Esophagus muscularis mucosa (tissue), 4 donors: ENCODE measurements at regions not wholly inside any gene's neighbourhood (a gene's known extent, or its start where the extent isn't known, plus 50 kb on each side); places are given as distances from the start of the nearest gene placed in this dataset.
A peak's percentile ranks its signal among the peaks of the same experiment; 100 is the strongest.

ENCODE experiments used
- DNase-seq: peaks from one replicate; pipeline ENCODE4 v3.0.0-alpha.2; 2017; ENCODE audit errors: extremely low spot score
- H3K27ac ChIP-seq, 4 donors: fragments of 200-600 bp; sonication (generic); replicated peaks in 1 of 4; 1 replicate in 3 of 4; 2 replicates in 1 of 4; pipeline ENCODE4 v1.5.1; 2016 to 2019; ENCODE audit warnings: mild to moderate bottlenecking in 1 of 4
- H3K27me3 ChIP-seq, 4 donors: fragments of 200-600 bp; sonication (generic); one replicate each; pipeline versions ENCODE4 v1.5.1 to v1.6.0; 2016 to 2019
- H3K36me3 ChIP-seq, 4 donors: fragments of 200-600 bp; sonication (generic); one replicate each; pipeline ENCODE4 v1.5.1; 2016 to 2019
- H3K4me1 ChIP-seq, 4 donors: fragments of 200-600 bp; sonication (generic); one replicate each; pipeline ENCODE4 v1.5.1; 2016 to 2019
- H3K4me3 ChIP-seq, 4 donors: fragments of 200-600 bp; sonication (generic); 1 replicate in 2 of 4; 2 replicates in 2 of 4; pipeline ENCODE4 v1.5.1; 2016 to 2019; ENCODE audit warnings: mild to moderate bottlenecking in 4 of 4, moderate library complexity in 1 of 4
- H3K9me3 ChIP-seq, 4 donors: fragments of 200-600 bp; sonication (generic); 1 replicate in 3 of 4; 2 replicates in 1 of 4; pipeline ENCODE4 v1.5.1; 2016 to 2019
- EP300 ChIP-seq: sonication (generic); formaldehyde crosslinking; IDR thresholded peaks from one replicate; pipeline ENCODE4 v1.6.1; 2017; ENCODE audit warnings: antibody characterized with exemption
- POLR2A ChIP-seq: fragments of 450-650 bp; IDR thresholded peaks from one replicate; pipeline ENCODE4 v1.6.1; 2017; ENCODE audit warnings: antibody characterized with exemption, moderate library complexity, mild to moderate bottlenecking, low read depth
- POLR2AphosphoS5 ChIP-seq, 2 donors: sonication (generic); formaldehyde crosslinking; IDR thresholded peaks; one replicate each; pipeline ENCODE4 v1.6.1; 2017; ENCODE audit warnings: antibody characterized with exemption in 2 of 2
- WGBS: methylation state at CpG from one replicate; pipeline ENCODE4 v1.1.5; 2018; 5-methylcytosine and 5-hydroxymethylcytosine counted together
- intact Hi-C: fragments of 100-400 bp; cut with DNase I; formaldehyde crosslinking; loops from one replicate; pipeline ENCODE4 v1.15.1; 2023
- TF ChIP-seq, protein P1 (sequence below), 3 experiments: fragments of 200-600 bp in 2 of 3; fragments of 450-650 bp in 1 of 3; sonication (generic) in 2 of 3; IDR thresholded peaks; one replicate each; pipeline ENCODE4 v1.5.1; 2017 to 2019; ENCODE audit warnings: antibody characterized with exemption in 3 of 3, mild to moderate bottlenecking in 2 of 3, moderate library complexity in 1 of 3

GRCh38 chr2:57720728-57721627, 325.6 kb upstream of the VRK2 start:
- no peak overlapping the region for H3K27ac ChIP-seq
- intact Hi-C loops, result no loop called here
- TF ChIP-seq, protein P1, sequence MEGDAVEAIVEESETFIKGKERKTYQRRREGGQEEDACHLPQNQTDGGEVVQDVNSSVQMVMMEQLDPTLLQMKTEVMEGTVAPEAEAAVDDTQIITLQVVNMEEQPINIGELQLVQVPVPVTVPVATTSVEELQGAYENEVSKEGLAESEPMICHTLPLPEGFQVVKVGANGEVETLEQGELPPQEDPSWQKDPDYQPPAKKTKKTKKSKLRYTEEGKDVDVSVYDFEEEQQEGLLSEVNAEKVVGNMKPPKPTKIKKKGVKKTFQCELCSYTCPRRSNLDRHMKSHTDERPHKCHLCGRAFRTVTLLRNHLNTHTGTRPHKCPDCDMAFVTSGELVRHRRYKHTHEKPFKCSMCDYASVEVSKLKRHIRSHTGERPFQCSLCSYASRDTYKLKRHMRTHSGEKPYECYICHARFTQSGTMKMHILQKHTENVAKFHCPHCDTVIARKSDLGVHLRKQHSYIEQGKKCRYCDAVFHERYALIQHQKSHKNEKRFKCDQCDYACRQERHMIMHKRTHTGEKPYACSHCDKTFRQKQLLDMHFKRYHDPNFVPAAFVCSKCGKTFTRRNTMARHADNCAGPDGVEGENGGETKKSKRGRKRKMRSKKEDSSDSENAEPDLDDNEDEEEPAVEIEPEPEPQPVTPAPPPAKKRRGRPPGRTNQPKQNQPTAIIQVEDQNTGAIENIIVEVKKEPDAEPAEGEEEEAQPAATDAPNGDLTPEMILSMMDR (IDR thresholded peaks at IDR 0.05), result peak; percentile 34 to 62 (median 51)
- TF ChIP-seq EP300 (no peak), POLR2AphosphoS5 (IDR thresholded peaks at IDR 0.05) (no peak), POLR2A (no peak)
- 20% methylated on average over 16 of the region's 16 CpGs for WGBS
- peak overlapping the region in 1 of 4 donors; percentile 17 for H3K4me3 ChIP-seq
- H3K4me1 ChIP-seq, result peaks cover 0 to 6% (median 0%) of the 10 kb centered on the region in 4 donors
- no peaks in the 10 kb centered on the region for H3K27me3 ChIP-seq
- no peak for DNase-seq
- H3K9me3 ChIP-seq, result no peaks in the 10 kb centered on the region
- H3K36me3 ChIP-seq, result no peaks in the 10 kb centered on the region

GRCh38 chr2:57725337-57725947, 321.2 kb upstream of the VRK2 start:
- Histone ChIP-seq H3K4me3 (no peak overlapping the region), H3K27ac (no peak overlapping the region), H3K27me3 (no peaks in the 10 kb centered on the region), H3K4me1 (peaks cover 0 to 6% (median 0%) of the 10 kb centered on the region in 4 donors), H3K36me3 (no peaks in the 10 kb centered on the region), H3K9me3 (no peaks in the 10 kb centered on the region)
- intact Hi-C loops, result no loop called here
- TF ChIP-seq EP300 (no peak), POLR2A (no peak), POLR2AphosphoS5 (IDR thresholded peaks at IDR 0.05) (no peak)
- TF ChIP-seq, protein P1 (IDR thresholded peaks at IDR 0.05), result no peak
- DNase-seq, result no peak
- WGBS, result 84% methylated on average over 5 of the region's 5 CpGs

DNA sequence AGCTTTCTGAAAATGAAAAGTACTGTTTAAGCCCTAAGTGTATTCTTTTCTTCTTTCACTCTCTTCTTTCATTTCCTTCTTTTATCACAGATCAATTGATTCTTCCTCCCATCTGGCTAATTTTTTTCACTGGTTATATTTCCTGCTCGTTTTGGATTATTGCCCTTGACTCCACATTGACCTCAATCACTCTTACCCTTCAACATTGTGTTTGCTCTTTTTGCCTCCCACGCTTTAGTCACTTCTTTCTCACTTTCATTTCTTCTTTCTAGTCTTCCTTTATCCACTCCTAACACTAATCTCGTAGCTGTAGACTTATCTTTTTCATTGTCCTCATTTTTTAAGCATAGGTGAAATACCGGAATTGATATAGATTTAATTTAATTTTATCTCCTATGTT, 320.3 kb upstream of the VRK2 start:
- no peak for DNase-seq
- Histone ChIP-seq H3K27me3 (no peaks in the 10 kb centered on the region), H3K4me3 (no peak overlapping the region), H3K9me3 (no peaks in the 10 kb centered on the region), H3K36me3 (no peaks in the 10 kb centered on the region), H3K27ac (no peak overlapping the region), H3K4me1 (no peaks in the 10 kb centered on the region)
- intact Hi-C loops, result no loop called here
- WGBS, result 52% methylated on average over 4 of the region's 4 CpGs
- TF ChIP-seq POLR2AphosphoS5 (IDR thresholded peaks at IDR 0.05), result no peak
- TF ChIP-seq EP300, result no peak
- TF ChIP-seq, protein P1 (IDR thresholded peaks at IDR 0.05), result no peak
- no peak for TF ChIP-seq POLR2A

GRCh38 chr2:57728691-57729090, 317.9 kb upstream of the VRK2 start:
- H3K27ac ChIP-seq, result no peak overlapping the region
- no peaks in the 10 kb centered on the region for H3K4me1 ChIP-seq
- H3K4me3 ChIP-seq, result no peak overlapping the region
- H3K9me3 ChIP-seq, result no peaks in the 10 kb centered on the region
- WGBS, result 87% methylated on average over 1 of the region's 1 CpG
- TF ChIP-seq POLR2AphosphoS5 (IDR thresholded peaks at IDR 0.05), result no peak
- TF ChIP-seq, protein P1 (IDR thresholded peaks at IDR 0.05), result no peak
- no peak for TF ChIP-seq POLR2A
- no peak for TF ChIP-seq EP300
- DNase-seq, result no peak
- no peaks in the 10 kb centered on the region for H3K36me3 ChIP-seq
- H3K27me3 ChIP-seq, result no peaks in the 10 kb centered on the region
- intact Hi-C loops, result no loop called here
